GM23248 (cell line): ENCODE measurements at regions not wholly inside any gene's neighbourhood (a gene's known extent, or its start where the extent isn't known, plus 50 kb on each side); places are given as distances from the start of the nearest gene placed in this dataset.

ENCODE experiments used
- DNase-seq: peaks from one replicate; pipeline ENCODE4 v3.0.0-alpha.2; 2015
- H2AFZ ChIP-seq: fragments of 200-600 bp; sonication (generic); 2 replicates; pipeline ENCODE4 v1.6.1; 2016; ENCODE audit warnings: antibody characterized with exemption
- H3F3A ChIP-seq: fragments of 200-600 bp; sonication (generic); 2 replicates; pipeline ENCODE4 v1.6.1; 2016; ENCODE audit warnings: mild to moderate bottlenecking, antibody characterized with exemption, mixed run types; ENCODE audit not compliant: insufficient read depth
- H3K27ac ChIP-seq: fragments of 200-600 bp; sonication (generic); 2 replicates; pipeline ENCODE4 v1.5.1; 2016; ENCODE audit warnings: mild to moderate bottlenecking
- H3K27me3 ChIP-seq: fragments of 200-600 bp; sonication (generic); replicated peaks from 2 replicates; pipeline ENCODE4 v1.6.1; 2016; ENCODE audit warnings: mild to moderate bottlenecking; ENCODE audit not compliant: insufficient read depth
- H3K36me3 ChIP-seq: fragments of 200-600 bp; sonication (generic); 2 replicates; pipeline ENCODE4 v1.6.1; 2016; ENCODE audit warnings: low read depth, mild to moderate bottlenecking
- H3K4me1 ChIP-seq: fragments of 200-600 bp; sonication (generic); 2 replicates; pipeline ENCODE4 v1.6.1; 2016; ENCODE audit warnings: mild to moderate bottlenecking; ENCODE audit not compliant: insufficient read depth
- H3K4me2 ChIP-seq: fragments of 200-600 bp; sonication (generic); one replicate; pipeline ENCODE4 v1.6.1; 2016; ENCODE audit warnings: mild to moderate bottlenecking; ENCODE audit not compliant: unreplicated experiment
- H3K4me3 ChIP-seq: fragments of 200-600 bp; sonication (generic); 2 replicates; pipeline ENCODE4 v1.5.1; 2016; ENCODE audit warnings: mild to moderate bottlenecking
- H3K79me2 ChIP-seq: fragments of 200-600 bp; sonication (generic); 2 replicates; pipeline ENCODE4 v1.6.1; 2016; ENCODE audit warnings: mild to moderate bottlenecking; ENCODE audit not compliant: insufficient read depth
- H3K9ac ChIP-seq: fragments of 200-600 bp; sonication (generic); 2 replicates; pipeline ENCODE4 v1.6.1; 2016; ENCODE audit warnings: mild to moderate bottlenecking
- H3K9me2 ChIP-seq: fragments of 200-600 bp; sonication (generic); 2 replicates; pipeline ENCODE4 v1.6.1; 2016; ENCODE audit warnings: mixed run types, mild to moderate bottlenecking, moderate library complexity; ENCODE audit not compliant: insufficient read depth
- H3K9me3 ChIP-seq: fragments of 200-600 bp; sonication (generic); one replicate; pipeline ENCODE4 v1.6.1; 2017; ENCODE audit warnings: low read depth
- H4K20me1 ChIP-seq: fragments of 200-600 bp; sonication (generic); 2 replicates; pipeline ENCODE4 v1.6.0; 2016; ENCODE audit not compliant: insufficient read depth
- EZH2 ChIP-seq: fragments of 200-600 bp; sonication (generic); IDR thresholded peaks from 2 replicates; pipeline ENCODE4 v1.6.1; 2018; ENCODE audit warnings: antibody characterized with exemption, mild to moderate bottlenecking; ENCODE audit not compliant: insufficient read depth, poor library complexity, severe bottlenecking
- EZH2phosphoT487 ChIP-seq: fragments of 200-600 bp; sonication (generic); IDR thresholded peaks from 2 replicates; pipeline ENCODE4 v1.6.1; 2018; ENCODE audit warnings: antibody characterized with exemption, moderate library complexity, mild to moderate bottlenecking, low read depth; ENCODE audit not compliant: insufficient read depth
- WGBS, 2 experiments: methylation state at CpG; one replicate each; pipeline ENCODE4 v1.1.6; 2015 to 2017; ENCODE audit warnings: low lambda C conversion rate in 2 of 2, low coverage in 1 of 2; ENCODE audit errors: missing lambda C conversion rate in 2 of 2; 5-methylcytosine and 5-hydroxymethylcytosine counted together
- in situ Hi-C: fragments of 300-500 bp; cut with MboI; formaldehyde crosslinking; loops from 2 replicates; pipeline ENCODE4 v1.15.0; 2020

- Histone ChIP-seq H3K36me3 (no peaks in the 10 kb centered on the region), H3K27ac (no peak overlapping the region), H3K4me2 (no peak overlapping the region), H4K20me1 (no peaks in the 10 kb centered on the region), H2AFZ (no peak overlapping the region), H3K27me3 (no peaks in the 10 kb centered on the region), H3K4me1 (no peaks in the 10 kb centered on the region), H3K9ac (no peak overlapping the region), H3K4me3 (no peak overlapping the region), H3K79me2 (no peaks in the 10 kb centered on the region), H3K9me3 (no peaks in the 10 kb centered on the region), H3K9me2 (no peaks in the 10 kb centered on the region), H3F3A (no peaks in the 10 kb centered on the region)
- DNase-seq = no peak
- in situ Hi-C loops = no loop called here
- 13 to 15% methylated on average over 2 of the region's 2 CpGs for WGBS, 2 experiments
- no peak for TF ChIP-seq EZH2
- no peak for TF ChIP-seq EZH2phosphoT487
Observed at GRCh38 chr18:51739044-51739666, 541.7 kb upstream of the MEX3C start.

GRCh38 chr18:51751901-51752300 lies 554.4 kb upstream of the MEX3C start:
- TF ChIP-seq EZH2 (no peak), EZH2phosphoT487 (no peak)
- Histone ChIP-seq H3K27me3 (no peaks in the 10 kb centered on the region), H3K9me2 (0 out of 2 replicates have a peak, but pooled peaks cover 4% of the 10 kb centered on the region), H3K36me3 (no peaks in the 10 kb centered on the region), H4K20me1 (no peaks in the 10 kb centered on the region), H2AFZ (no peak overlapping the region), H3K79me2 (no peaks in the 10 kb centered on the region), H3F3A (no peaks in the 10 kb centered on the region), H3K9ac (no peak overlapping the region), H3K9me3 (no peaks in the 10 kb centered on the region), H3K27ac (no peak overlapping the region), H3K4me3 (no peak overlapping the region), H3K4me1 (no peaks in the 10 kb centered on the region), H3K4me2 (no peak overlapping the region)
- 3% methylated on average over 4 of the region's 4 CpGs for WGBS, 2 experiments
- DNase-seq = peak; percentile 2
- in situ Hi-C loops = no loop called here

- in situ Hi-C loops = no loop called here
- WGBS, 2 experiments = 10 to 17% methylated on average over 5 of the region's 5 CpGs
- TF ChIP-seq EZH2 (no peak), EZH2phosphoT487 (no peak)
Observed at GRCh38 chr18:51753365-51754057, 556.0 kb upstream of the MEX3C start.

GRCh38 chr18:51754566-51754965 lies 557.1 kb upstream of the MEX3C start:
- no peaks in the 10 kb centered on the region for H3K79me2 ChIP-seq
- H3K9me2 ChIP-seq = 0 out of 2 replicates have a peak, but pooled peaks cover 4% of the 10 kb centered on the region
- H3K9ac ChIP-seq = no peak overlapping the region
- no peaks in the 10 kb centered on the region for H3K4me1 ChIP-seq
- no peaks in the 10 kb centered on the region for H3K9me3 ChIP-seq
- H3F3A ChIP-seq = no peaks in the 10 kb centered on the region
- no peak overlapping the region for H3K4me3 ChIP-seq
- in situ Hi-C loops = no loop called here
- no peak for DNase-seq
- H3K27me3 ChIP-seq = no peaks in the 10 kb centered on the region
- no peaks in the 10 kb centered on the region for H3K36me3 ChIP-seq
- H2AFZ ChIP-seq = no peak overlapping the region
- 6 to 12% methylated on average over 4 of the region's 4 CpGs for WGBS, 2 experiments
- no peak for TF ChIP-seq EZH2
- no peak for TF ChIP-seq EZH2phosphoT487
- no peak overlapping the region for H3K27ac ChIP-seq
- no peak overlapping the region for H3K4me2 ChIP-seq
- H4K20me1 ChIP-seq = no peaks in the 10 kb centered on the region

More at GRCh38 chr18:51753365-51754057, 556.0 kb upstream of the MEX3C start:
- Histone ChIP-seq H3K27me3 (no peaks in the 10 kb centered on the region), H3F3A (no peaks in the 10 kb centered on the region), H4K20me1 (no peaks in the 10 kb centered on the region), H3K9me3 (no peaks in the 10 kb centered on the region), H3K4me1 (no peaks in the 10 kb centered on the region), H3K4me3 (no peak overlapping the region), H3K4me2 (no peak overlapping the region), H3K27ac (no peak overlapping the region), H3K9ac (no peak overlapping the region), H3K9me2 (0 out of 2 replicates have a peak, but pooled peaks cover 4% of the 10 kb centered on the region), H3K36me3 (no peaks in the 10 kb centered on the region), H2AFZ (no peak overlapping the region), H3K79me2 (no peaks in the 10 kb centered on the region)
- no peak for DNase-seq
